NOMO-1 treated with dmso at 0.1 percent for 144 hours (cell line): ENCODE measurements at regions not wholly inside any gene's neighbourhood (a gene's known extent, or its start where the extent isn't known, plus 50 kb on each side); places are given as distances from the start of the nearest gene placed in this dataset.
"Not testable (repeated sequence)": the region's sequence is repeated elsewhere in the genome, so short reads cannot be mapped to it uniquely, and the experiment has no call there.

Experiments
- DNase-seq: peaks from one replicate; lab custom pipeline; 2025; ENCODE audit not compliant: unreplicated experiment; lab: John Stamatoyannopoulos, UW

DNA sequence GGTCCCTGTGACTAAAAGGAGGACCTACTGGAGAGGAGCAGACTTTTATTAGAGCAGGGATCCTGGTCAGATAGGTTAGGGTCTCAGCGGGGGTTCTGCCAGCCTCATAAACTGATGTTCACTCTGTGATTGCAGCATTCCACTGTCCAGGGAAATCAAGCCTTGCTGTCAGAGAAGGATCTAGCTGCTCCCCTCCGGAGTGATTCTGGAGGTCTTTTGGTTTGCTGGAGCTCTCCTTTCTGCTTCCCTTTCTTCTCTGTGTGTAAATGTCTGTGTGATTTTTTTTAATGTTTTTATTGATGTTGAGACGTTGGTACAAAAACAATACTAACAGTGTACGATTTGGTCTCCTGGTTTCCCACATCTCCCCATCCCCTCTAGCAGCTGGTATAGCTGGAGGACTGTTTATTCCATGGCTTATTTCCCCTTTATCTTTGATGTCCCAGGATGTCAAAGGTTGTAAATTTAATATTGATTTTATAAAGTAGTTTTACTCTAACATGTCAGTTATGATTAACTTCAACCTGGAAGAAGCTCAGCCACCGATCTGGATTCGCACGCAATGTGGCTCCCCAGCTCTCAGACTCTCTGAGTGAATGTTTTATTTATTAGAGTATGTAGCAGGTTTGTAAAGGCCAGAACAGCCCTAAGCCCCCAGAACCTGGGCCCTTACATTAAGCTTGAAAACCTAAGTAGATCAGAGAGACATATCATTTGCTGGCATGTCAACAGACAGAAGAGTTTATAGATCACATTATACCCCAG lies 202.3 kb upstream of the G2E3 start:
- no peak for DNase-seq

GRCh38 chr14:30357791-30358190 lies 201.2 kb upstream of the G2E3 start:
- no peak for DNase-seq

- DNase-seq: no peak
These were observed 196.4 kb upstream of the G2E3 start for GRCh38 chr14:30362369-30363218.

- DNase-seq: not testable (repeated sequence)
These were observed 195.6 kb upstream of the G2E3 start for GRCh38 chr14:30363219-30363880.

DNA sequence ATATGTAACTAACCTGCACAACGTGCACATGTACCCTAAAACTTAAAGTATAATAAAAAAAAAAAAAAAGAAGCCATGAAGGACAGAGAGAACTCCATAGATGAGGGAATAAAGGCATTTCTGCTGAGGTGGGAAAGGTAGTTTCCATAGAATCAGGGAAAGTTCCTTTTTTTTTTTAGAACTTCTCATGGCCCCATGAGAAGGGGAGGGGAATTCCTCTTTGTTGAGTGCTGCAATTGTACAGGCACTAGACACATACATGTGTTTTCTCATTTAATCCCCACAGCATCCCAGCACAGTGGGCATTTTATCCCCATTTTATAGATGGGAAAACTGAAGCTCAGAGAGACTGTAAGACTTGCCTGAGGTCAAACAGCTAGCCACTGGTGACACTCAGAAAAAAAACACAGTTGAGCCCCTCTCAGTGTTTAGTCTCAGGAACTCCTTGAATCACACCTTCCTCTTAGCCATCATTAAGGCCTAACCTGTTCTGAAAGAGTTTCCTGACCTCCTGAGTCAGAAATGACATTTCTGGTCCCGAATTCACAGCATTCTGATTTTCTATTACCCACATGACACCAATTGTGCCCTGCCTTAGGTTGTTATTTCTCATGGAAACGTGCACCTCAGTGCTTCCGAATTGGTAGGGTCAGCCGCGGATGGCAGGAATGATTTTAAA lies 189.3 kb upstream of the G2E3 start:
- no peak for DNase-seq

DNA sequence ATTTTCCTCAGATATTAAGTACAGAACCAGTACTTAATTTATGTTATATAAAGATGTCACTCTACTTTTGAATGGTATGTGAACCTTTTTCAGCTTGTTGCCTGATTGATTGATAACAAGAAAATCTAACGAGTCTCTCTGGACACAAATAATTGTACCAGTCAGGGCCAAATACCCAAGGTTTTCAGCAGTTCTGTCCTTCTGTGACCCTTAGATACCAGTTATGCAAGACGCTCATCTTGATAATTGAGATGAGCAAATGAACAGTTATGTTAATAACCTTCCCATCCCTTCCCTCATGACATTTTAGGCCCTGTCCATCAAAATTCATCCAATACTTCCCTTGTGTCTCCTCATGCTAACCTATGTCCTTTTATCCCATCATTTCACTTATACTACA lies 185.9 kb upstream of the G2E3 start:
- no peak for DNase-seq

DNA sequence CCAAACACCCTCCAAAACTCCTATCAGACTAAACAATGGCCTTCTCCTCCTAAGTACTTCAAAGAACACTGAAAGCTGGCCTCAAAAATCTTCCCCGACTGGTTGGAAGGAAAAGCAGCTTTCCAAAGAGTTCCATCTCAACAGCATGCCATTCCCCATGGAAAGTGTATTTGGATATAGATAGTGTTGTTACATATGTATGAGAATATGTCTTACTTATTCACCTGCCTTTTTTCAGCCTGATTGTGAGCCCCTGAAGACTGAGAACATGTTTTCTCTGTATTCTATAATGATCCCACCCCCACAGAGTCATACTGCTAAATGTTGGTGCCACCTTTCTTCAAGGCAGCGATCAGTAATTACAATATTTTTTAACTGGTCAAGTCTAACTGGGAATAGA lies 185.4 kb upstream of the G2E3 start:
- no peak for DNase-seq

GRCh38 chr14:30375296-30375892 lies 183.6 kb upstream of the G2E3 start:
- DNase-seq: peak; percentile 0

GRCh38 chr14:30381861-30382480 lies 177.0 kb upstream of the G2E3 start:
- DNase-seq: no peak

DNA sequence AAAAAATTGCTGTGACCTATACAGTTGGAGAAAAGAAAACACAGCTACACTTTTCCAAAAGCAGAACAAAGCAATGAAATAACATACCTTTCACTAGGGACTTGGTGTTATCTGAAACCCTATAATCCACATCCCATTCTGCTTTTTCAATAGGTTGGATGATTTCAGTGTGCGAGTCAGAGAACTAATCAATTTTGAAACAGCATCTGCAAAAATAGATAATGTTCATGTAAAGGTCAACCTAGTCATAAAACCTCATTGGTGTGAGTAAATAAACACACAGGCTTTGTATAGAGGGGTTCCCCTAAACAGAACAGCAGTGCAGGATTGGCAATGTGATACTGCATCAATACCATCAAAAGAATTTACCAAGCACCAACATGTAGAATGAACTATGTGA lies 173.0 kb upstream of the G2E3 start:
- DNase-seq: no peak

DNA sequence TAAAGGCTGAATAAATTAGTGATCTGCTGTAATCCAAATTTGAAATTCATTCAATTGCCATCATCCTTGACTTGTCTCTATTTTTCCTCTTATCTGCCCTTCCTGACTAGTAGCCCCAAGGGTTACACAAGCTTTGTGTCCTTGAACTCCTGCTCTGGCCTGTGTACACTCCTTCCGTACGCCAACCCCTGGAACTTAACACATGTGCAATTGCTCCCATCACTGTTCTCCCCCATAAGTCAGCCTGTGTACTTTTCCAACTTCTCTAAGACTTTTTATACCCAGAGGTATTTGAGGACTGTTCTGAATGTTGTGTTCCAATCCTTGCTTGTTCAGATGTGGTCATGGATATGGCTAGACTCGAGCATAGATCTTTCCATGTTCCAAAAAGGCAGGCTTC lies 171.1 kb upstream of the G2E3 start:
- DNase-seq: no peak

DNA sequence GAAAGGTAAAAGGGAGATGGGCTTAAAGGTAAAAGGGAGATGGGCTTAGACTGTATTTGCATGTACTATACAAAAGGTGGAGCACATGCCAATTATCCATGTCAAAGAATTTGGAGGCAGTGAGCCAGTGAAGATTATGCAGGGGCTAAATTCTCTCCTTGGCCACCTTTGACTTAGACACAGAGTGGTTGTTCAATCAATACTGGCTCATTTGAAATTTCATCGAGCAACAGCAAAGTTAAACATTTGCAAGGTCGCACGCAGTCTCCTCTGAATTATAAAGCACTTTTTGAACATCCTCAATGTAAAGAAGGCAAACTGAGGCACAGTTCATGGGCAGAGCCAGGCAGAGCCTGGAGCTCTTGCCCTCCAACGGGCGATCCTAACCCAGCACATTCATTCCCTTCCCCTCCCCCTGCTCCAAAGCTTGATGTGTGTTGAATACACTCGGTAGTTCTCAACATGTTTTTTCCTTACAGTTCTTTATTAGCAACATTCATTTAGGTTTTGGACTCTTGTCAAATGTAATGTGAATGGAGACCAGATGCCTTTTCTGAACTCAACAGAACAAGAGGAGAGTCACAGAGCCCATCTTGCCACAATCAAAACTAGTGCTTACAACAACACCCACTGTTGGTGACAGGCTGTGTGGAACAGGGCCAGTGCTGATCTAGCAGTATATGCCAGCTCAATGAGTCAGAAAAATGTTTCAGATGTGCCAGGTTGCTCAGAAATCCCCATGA lies 169.7 kb upstream of the G2E3 start:
- DNase-seq: no peak

GRCh38 chr14:30389877-30390385 lies 169.0 kb upstream of the G2E3 start:
- no peak for DNase-seq

DNA sequence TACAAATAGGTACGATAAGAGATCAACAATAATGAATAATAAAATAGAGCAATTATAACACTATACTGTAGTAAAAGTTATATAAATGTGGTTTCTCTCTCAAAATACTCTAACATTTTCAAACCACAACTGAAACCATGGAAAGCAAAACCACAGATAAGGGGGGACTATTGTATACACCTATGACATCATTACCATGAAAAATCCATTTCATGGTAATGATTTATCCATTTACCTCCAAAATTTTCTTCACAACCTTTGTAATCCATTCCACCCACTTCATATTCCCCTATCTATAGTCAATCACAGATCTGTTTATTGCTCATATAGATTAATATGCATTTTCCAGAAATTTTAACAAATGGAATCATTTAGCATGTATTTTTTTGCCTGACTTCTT lies 163.9 kb upstream of the G2E3 start:
- DNase-seq: no peak

DNA sequence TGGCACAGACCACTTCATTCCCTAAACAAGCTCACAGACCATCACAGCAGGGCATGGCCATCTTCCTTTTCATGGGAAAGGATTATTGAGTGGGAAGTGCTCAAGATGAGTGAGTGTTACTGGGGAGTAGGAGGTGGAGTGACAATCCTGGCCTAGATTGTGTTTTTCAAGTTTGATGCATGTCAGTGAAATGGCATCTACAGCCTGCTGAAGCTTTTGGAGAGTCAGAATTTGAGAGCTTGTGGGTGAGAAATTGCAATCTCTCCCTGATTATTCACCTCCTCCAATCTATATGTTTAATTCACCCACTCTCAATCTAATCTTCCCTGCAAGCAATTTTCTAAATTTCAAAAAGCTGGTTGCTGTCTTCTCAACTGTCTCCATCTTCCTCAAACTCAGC lies 156.1 kb upstream of the G2E3 start:
- no peak for DNase-seq

- no peak for DNase-seq
These were observed 155.2 kb upstream of the G2E3 start for GRCh38 chr14:30403791-30404190.

- DNase-seq: not testable (repeated sequence)
These were observed 149.4 kb upstream of the G2E3 start for GRCh38 chr14:30409508-30410015.

DNA sequence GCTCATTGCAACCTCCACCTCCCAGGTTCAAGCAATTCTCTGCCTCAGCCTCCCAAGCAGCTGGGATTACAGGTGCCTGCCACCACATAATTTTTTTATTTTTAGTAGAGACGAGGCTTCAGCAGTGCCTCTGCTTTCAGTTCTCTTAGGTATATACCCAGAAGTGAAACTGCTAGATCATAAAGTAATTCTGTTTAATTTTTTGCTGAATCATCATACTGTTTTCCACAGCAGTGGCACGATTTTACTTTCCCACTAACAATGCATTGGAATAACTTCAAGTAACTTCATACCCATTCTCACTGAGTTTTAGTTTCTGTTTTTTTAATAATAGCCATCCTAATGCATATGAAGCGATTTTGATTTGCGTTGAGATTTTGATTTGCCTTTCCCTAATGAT lies 148.0 kb upstream of the G2E3 start:
- DNase-seq: no peak

GRCh38 chr14:30413184-30413583 lies 145.8 kb upstream of the G2E3 start:
- not testable (repeated sequence) for DNase-seq
